ENCODE measurements at regions not wholly inside any gene's neighbourhood (a gene's known extent, or its start where the extent isn't known, plus 50 kb on each side); places are given as distances from the start of the nearest gene placed in this dataset.
"Not testable (repeated sequence)": the region's sequence is repeated elsewhere in the genome, so short reads cannot be mapped to it uniquely, and the experiment has no call there.

DNA sequence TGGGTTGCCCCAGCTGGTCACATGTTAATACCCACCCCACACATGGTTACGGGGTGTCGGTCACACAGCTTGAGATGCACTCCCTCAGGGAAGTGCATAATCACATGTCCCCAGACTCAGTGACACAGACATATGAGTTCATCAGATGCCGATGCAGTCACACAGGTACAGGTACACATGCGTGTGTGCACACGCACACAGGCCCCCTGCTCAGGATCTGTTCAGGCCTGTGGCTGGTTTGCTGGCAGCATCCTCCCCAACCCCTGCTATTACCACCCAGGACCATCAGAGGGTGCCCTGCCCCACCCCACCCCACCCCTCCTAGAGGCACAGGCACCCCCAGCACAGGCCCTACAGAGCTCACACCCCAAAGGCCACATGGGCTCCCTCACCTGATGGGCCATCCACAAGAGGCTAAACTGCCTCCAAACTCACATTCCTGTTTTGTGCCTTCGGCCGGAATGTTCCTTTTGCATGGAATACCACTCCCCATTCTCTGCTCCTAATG, 120.6 kb upstream of the ZSCAN2 start:
- POLR2A ChIA-PET; H3K27ac Mint-ChIP-seq; H3K4me1 Mint-ChIP-seq; H3K9me3 Mint-ChIP-seq; H3K4me3 Mint-ChIP-seq; H3K27me3 Mint-ChIP-seq; H3K36me3 Mint-ChIP-seq (ENCODE audit: low read depth); CTCF ChIA-PET; DNase-seq: not testable (repeated sequence)

- POLR2A ChIA-PET: not testable (repeated sequence)
Measured at GRCh38 chr15:84483859-84484258, 117.0 kb upstream of the ZSCAN2 start.

GRCh38 chr15:84500165-84500889, 100.5 kb upstream of the ZSCAN2 start:
- H3K36me3 Mint-ChIP-seq (ENCODE audit: low read depth); H3K27ac Mint-ChIP-seq; POLR2A ChIA-PET; H3K9me3 Mint-ChIP-seq; CTCF ChIA-PET; H3K4me3 Mint-ChIP-seq; H3K27me3 Mint-ChIP-seq; H3K4me1 Mint-ChIP-seq: not testable (repeated sequence)
- peak; percentile 25 for DNase-seq

More at GRCh38 chr15:84483859-84484258, 117.0 kb upstream of the ZSCAN2 start:
- H3K36me3 Mint-ChIP-seq (ENCODE audit: low read depth); H3K9me3 Mint-ChIP-seq; H3K4me3 Mint-ChIP-seq; H3K27ac Mint-ChIP-seq; H3K4me1 Mint-ChIP-seq; H3K27me3 Mint-ChIP-seq; CTCF ChIA-PET: not testable (repeated sequence)
- DNase-seq: peak; percentile 2

- H3K36me3 Mint-ChIP-seq (ENCODE audit: low read depth); H3K4me3 Mint-ChIP-seq; POLR2A ChIA-PET; CTCF ChIA-PET; H3K9me3 Mint-ChIP-seq; DNase-seq; H3K4me1 Mint-ChIP-seq; H3K27ac Mint-ChIP-seq; H3K27me3 Mint-ChIP-seq: not testable (repeated sequence)
Measured at GRCh38 chr15:84503101-84503500, 97.7 kb upstream of the ZSCAN2 start.

DNA sequence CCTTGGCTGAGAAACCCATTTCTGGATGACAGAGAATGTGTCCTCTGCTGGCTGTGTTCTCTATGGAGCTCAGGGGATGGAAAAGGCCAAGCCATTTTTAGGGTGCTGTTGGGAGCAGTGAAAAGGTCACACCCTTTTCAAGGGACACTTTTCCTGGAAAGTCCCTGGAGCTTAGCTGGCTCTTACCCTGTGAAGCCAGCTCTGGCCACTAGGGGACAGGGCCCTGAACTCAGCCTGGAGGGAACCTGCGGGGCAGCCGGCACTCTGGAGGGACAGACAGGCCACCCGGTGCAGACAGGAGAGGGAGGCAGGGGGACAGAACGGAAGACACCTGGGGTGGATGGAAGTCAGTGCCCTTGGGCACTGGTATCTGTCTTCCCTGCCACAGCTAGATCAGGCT, 95.3 kb upstream of the ZSCAN2 start:
- POLR2A ChIA-PET; H3K9me3 Mint-ChIP-seq; H3K27me3 Mint-ChIP-seq; DNase-seq; H3K4me3 Mint-ChIP-seq; CTCF ChIA-PET; H3K27ac Mint-ChIP-seq; H3K4me1 Mint-ChIP-seq; H3K36me3 Mint-ChIP-seq (ENCODE audit: low read depth): not testable (repeated sequence)

GRCh38 chr15:84512324-84512723, 88.5 kb upstream of the ZSCAN2 start:
- CTCF ChIA-PET; H3K27me3 Mint-ChIP-seq; DNase-seq; H3K4me1 Mint-ChIP-seq; H3K27ac Mint-ChIP-seq; H3K36me3 Mint-ChIP-seq (ENCODE audit: low read depth); H3K4me3 Mint-ChIP-seq; POLR2A ChIA-PET; H3K9me3 Mint-ChIP-seq: not testable (repeated sequence)

DNA sequence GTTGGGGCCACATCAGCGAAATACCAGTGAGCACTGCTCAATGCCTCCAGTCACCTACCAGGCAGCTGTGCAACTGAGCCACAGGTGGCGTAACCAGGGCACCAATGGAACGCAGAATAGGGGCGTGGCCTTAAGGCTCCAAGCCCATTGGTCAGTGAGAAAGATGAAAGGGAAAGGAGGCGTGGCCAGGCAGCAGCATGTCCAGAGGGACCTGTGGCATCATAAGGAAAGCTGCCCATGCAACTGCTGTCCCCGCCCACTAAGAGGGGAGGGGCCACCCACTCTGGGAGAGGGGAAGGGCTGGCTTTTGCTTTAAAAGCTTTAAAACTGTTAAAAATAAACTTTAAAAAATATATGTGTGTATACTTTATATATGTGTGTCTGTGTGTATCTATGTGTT, 84.0 kb upstream of the ZSCAN2 start:
- CTCF ChIA-PET; DNase-seq; POLR2A ChIA-PET; H3K4me1 Mint-ChIP-seq; H3K4me3 Mint-ChIP-seq; H3K27me3 Mint-ChIP-seq; H3K36me3 Mint-ChIP-seq (ENCODE audit: low read depth); H3K27ac Mint-ChIP-seq; H3K9me3 Mint-ChIP-seq: not testable (repeated sequence)

DNA sequence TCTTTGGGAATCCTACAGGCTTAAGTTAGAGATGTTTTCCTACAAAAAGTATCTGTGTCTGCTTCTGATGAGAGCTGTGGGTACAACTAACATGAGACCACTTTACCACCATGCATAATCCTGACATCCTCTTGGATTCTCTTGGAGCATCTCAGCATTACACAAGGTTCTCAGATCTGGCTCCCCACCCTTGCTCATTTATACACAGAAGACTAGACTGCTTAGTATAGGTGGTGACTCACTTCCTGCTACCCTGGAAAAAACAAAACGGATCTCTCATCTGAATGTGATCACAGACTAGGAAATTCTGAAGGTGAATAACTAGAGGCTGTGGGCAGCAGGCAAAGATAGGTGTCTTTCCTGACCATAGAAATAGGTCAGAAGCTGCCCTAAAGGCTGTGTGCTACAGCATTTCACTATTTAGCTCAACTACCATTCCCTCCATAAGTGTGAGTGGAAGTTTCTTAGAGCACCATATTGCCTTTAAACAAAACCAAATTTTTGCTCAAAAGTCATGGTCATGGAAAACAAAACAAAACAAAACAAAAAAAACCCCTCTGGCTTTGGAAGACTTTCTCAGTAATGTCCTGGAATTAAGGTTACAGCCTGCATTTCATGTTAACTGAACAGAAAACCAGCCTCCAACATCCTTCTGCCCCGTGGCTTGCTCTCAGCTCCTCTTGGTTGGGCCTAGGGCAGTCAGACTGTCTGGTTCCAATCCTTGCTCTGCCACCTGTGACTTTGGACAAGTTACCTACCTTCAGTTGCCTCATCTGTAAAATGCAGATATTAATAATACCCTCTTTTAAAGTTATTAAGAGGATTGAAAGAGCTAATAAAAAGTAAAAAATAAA, 75.1 kb upstream of the ZSCAN2 start:
- peak overlapping the region; percentile 86 for H3K27ac Mint-ChIP-seq
- H3K27me3 Mint-ChIP-seq; H3K9me3 Mint-ChIP-seq; H3K4me3 Mint-ChIP-seq; CTCF ChIA-PET; POLR2A ChIA-PET; H3K36me3 Mint-ChIP-seq (ENCODE audit: low read depth); H3K4me1 Mint-ChIP-seq: not testable (repeated sequence)
- peak; percentile 21 for DNase-seq

- H3K9me3 Mint-ChIP-seq, H3K4me3 Mint-ChIP-seq: not testable (repeated sequence)
- CTCF ChIA-PET: interaction anchor here (0.8 to 1.2 kb wide), 2 partner anchors 32 to 40 kb away, joined by 3 to 4 read pairs; no protein-coding TSS in a partner anchor
Measured at GRCh38 chr15:84530751-84531150, 70.1 kb upstream of the ZSCAN2 start.

GRCh38 chr15:84531223-84531622, 69.6 kb upstream of the ZSCAN2 start:
- H3K27me3 Mint-ChIP-seq; H3K4me3 Mint-ChIP-seq; H3K9me3 Mint-ChIP-seq; DNase-seq; H3K36me3 Mint-ChIP-seq (ENCODE audit: low read depth); POLR2A ChIA-PET; H3K27ac Mint-ChIP-seq: not testable (repeated sequence)
- CTCF ChIA-PET: interaction anchor here (0.8 to 1.2 kb wide), 2 partner anchors 32 to 40 kb away, joined by 3 to 4 read pairs; no protein-coding TSS in a partner anchor
- peaks cover 24% of the 10 kb centered on the region for H3K4me1 Mint-ChIP-seq

More at GRCh38 chr15:84530751-84531150, 70.1 kb upstream of the ZSCAN2 start:
- H3K4me1 Mint-ChIP-seq: peaks cover 25% of the 10 kb centered on the region
- H3K27ac Mint-ChIP-seq; H3K27me3 Mint-ChIP-seq; H3K36me3 Mint-ChIP-seq (ENCODE audit: low read depth); DNase-seq; POLR2A ChIA-PET: not testable (repeated sequence)

DNA sequence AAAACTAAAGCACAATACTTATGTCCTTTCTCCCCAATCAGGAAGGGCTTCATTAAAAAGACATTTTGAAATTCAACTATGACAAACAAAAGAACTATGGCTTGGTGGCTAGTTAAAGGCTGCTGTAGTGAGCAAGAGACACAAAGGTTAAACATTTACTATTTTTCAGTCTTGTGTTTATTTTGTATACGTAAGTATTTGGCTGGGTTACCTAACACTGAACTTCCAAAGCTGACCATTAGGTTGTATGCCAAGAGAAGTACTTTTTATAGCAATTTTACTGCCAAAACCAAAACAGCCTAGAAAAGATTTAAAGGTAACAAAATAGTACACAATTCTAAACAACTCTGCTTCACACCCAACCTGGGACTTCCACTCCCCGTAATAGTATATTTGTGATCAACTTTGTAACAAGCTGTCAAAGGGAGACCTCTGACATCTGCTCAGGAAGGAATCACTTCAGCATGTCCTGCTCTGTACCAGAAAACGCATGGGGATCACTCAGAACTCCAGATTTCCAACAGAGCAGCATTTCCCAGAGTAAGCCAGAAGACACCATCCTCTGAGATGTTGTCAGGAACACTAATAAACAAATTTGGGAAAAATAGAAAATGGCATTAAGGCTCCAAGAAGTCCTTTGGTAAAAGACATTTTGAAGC, 69.0 kb upstream of the ZSCAN2 start:
- H3K9me3 Mint-ChIP-seq; H3K27ac Mint-ChIP-seq; H3K4me3 Mint-ChIP-seq; CTCF ChIA-PET; DNase-seq; POLR2A ChIA-PET; H3K36me3 Mint-ChIP-seq (ENCODE audit: low read depth); H3K27me3 Mint-ChIP-seq: not testable (repeated sequence)
- H3K4me1 Mint-ChIP-seq: peaks cover 22% of the 10 kb centered on the region

DNA sequence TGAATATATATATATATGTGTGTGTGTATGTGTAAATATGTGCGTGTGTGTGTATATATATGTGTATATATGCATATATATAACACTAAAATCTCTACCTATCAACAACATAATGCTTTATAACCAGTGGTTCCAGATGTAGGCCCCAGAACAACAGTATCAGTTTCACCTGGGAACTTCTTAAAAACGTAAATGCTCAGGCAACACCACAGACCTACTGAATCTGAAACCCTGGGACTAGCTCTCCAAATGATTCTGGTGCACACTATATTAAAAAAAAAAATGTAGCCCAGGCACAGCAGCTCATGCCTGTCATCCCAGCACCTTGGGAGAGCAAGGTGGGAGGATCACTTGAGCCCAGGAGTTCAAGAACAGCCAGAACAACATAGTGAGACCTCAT, 67.1 kb upstream of the ZSCAN2 start:
- DNase-seq; CTCF ChIA-PET; H3K36me3 Mint-ChIP-seq (ENCODE audit: low read depth); H3K27me3 Mint-ChIP-seq; H3K4me3 Mint-ChIP-seq; POLR2A ChIA-PET; H3K27ac Mint-ChIP-seq; H3K9me3 Mint-ChIP-seq: not testable (repeated sequence)
- peaks cover 21% of the 10 kb centered on the region for H3K4me1 Mint-ChIP-seq

- H3K4me1 Mint-ChIP-seq: peaks cover 21% of the 10 kb centered on the region
- POLR2A ChIA-PET; H3K27ac Mint-ChIP-seq; H3K4me3 Mint-ChIP-seq; CTCF ChIA-PET; H3K27me3 Mint-ChIP-seq; H3K36me3 Mint-ChIP-seq (ENCODE audit: low read depth); DNase-seq; H3K9me3 Mint-ChIP-seq: not testable (repeated sequence)
Measured at GRCh38 chr15:84534561-84535235, 66.1 kb upstream of the ZSCAN2 start.
